ENCODE measurements at regions not wholly inside any gene's neighbourhood (a gene's known extent, or its start where the extent isn't known, plus 50 kb on each side); places are given as distances from the start of the nearest gene placed in this dataset.

DNA sequence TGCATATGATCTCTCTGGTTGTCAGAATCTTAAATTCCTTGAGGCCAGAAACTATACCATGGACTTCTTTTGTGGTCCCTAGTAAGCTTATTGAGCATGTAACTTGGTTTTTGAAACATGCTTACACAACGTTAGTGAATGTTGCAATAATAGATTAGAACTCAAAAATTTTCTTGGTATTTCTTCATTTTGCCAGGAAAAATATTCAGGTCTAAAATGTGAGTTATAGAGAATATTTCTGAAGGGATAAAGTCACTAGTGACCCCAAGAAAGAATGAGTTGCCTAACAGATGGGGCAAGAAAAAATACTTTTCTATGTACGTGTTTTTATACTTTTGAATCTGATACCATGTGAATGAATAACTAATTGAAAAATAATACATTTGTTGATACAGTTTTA, 195.4 kb downstream of the TFAP2A start:
- intact Hi-C loops (cut with DNase I; ENCODE audit: low total_unique reads): no loop called here
- ATAC-seq: no peak

GRCh38 chr6:10217111-10217510, 197.8 kb downstream of the TFAP2A start:
- intact Hi-C loops (cut with DNase I; ENCODE audit: low total_unique reads): no loop called here
- Histone ChIP-seq H3K4me1 (no peaks in the 10 kb centered on the region), H3K27me3 (no peaks in the 10 kb centered on the region), H3K36me3 (no peaks in the 10 kb centered on the region), H3K4me3 (no peak overlapping the region), H3K9me3 (no peaks in the 10 kb centered on the region), H3K27ac (no peak overlapping the region)
- ATAC-seq (no peak), DNase-seq (no peak)
- in situ Hi-C loops (cut with MboI; ENCODE audit: low sequenced_read_pairs in 4 of 4): no loop called here
- TF ChIP-seq CTCF (IDR thresholded peaks at IDR 0.05 in 4 of 5, conservative IDR thresholded peaks at IDR 0.05 in 1 of 5) (no peak), POLR2A (IDR thresholded peaks at IDR 0.05) (no peak)

More for the DNA sequence above, 195.4 kb downstream of the TFAP2A start:
- H3K27ac ChIP-seq: no peak overlapping the region
- H3K9me3 ChIP-seq: no peaks in the 10 kb centered on the region
- H3K36me3 ChIP-seq: no peaks in the 10 kb centered on the region
- H3K27me3 ChIP-seq: no peaks in the 10 kb centered on the region
- DNase-seq: no peak
- H3K4me3 ChIP-seq: no peak overlapping the region
- H3K4me1 ChIP-seq: no peaks in the 10 kb centered on the region
- TF ChIP-seq CTCF (IDR thresholded peaks at IDR 0.05 in 4 of 5, conservative IDR thresholded peaks at IDR 0.05 in 1 of 5) (no peak), POLR2A (IDR thresholded peaks at IDR 0.05) (no peak)
- in situ Hi-C loops (cut with MboI; ENCODE audit: low sequenced_read_pairs in 4 of 4): no loop called here

GRCh38 chr6:10215326-10216110, 199.4 kb downstream of the TFAP2A start:
- DNase-seq: no peak
- no peak for ATAC-seq
- in situ Hi-C loops (cut with MboI; ENCODE audit: low sequenced_read_pairs in 4 of 4): no loop called here

GRCh38 chr6:10210052-10210451, 204.8 kb downstream of the TFAP2A start:
- Histone ChIP-seq H3K4me3 (no peak overlapping the region), H3K27ac (no peak overlapping the region), H3K4me1 (no peaks in the 10 kb centered on the region), H3K36me3 (no peaks in the 10 kb centered on the region), H3K9me3 (no peaks in the 10 kb centered on the region), H3K27me3 (no peaks in the 10 kb centered on the region)
- DNase-seq: no peak
- TF ChIP-seq POLR2A (IDR thresholded peaks at IDR 0.05) (no peak), CTCF (IDR thresholded peaks at IDR 0.05 in 4 of 5, conservative IDR thresholded peaks at IDR 0.05 in 1 of 5) (no peak)
- ATAC-seq: no peak
- in situ Hi-C loops (cut with MboI; ENCODE audit: low sequenced_read_pairs in 4 of 4) (no loop called here), intact Hi-C loops (cut with DNase I; ENCODE audit: low total_unique reads) (no loop called here)

More at GRCh38 chr6:10215326-10216110, 199.4 kb downstream of the TFAP2A start:
- no peak overlapping the region for H3K4me3 ChIP-seq
- intact Hi-C loops (cut with DNase I; ENCODE audit: low total_unique reads): no loop called here
- H3K27me3 ChIP-seq: no peaks in the 10 kb centered on the region
- H3K9me3 ChIP-seq: no peaks in the 10 kb centered on the region
- H3K4me1 ChIP-seq: no peaks in the 10 kb centered on the region
- no peak overlapping the region for H3K27ac ChIP-seq
- TF ChIP-seq POLR2A (IDR thresholded peaks at IDR 0.05) (no peak), CTCF (IDR thresholded peaks at IDR 0.05 in 4 of 5, conservative IDR thresholded peaks at IDR 0.05 in 1 of 5) (no peak)
- no peaks in the 10 kb centered on the region for H3K36me3 ChIP-seq

GRCh38 chr6:10205892-10206291, 209.0 kb downstream of the TFAP2A start:
- Histone ChIP-seq H3K36me3 (no peaks in the 10 kb centered on the region), H3K9me3 (no peaks in the 10 kb centered on the region), H3K27ac (no peak overlapping the region), H3K4me1 (no peaks in the 10 kb centered on the region), H3K27me3 (no peaks in the 10 kb centered on the region), H3K4me3 (no peak overlapping the region)
- intact Hi-C loops (cut with DNase I; ENCODE audit: low total_unique reads): no loop called here
- TF ChIP-seq POLR2A (IDR thresholded peaks at IDR 0.05): no peak
- TF ChIP-seq CTCF (IDR thresholded peaks at IDR 0.05 in 4 of 5, conservative IDR thresholded peaks at IDR 0.05 in 1 of 5): no peak
- in situ Hi-C loops (cut with MboI; ENCODE audit: low sequenced_read_pairs in 4 of 4): no loop called here
- ATAC-seq (no peak), DNase-seq (no peak)

Measured in gastrocnemius medialis (tissue), 4 donors.